ENCODE measurements at regions not wholly inside any gene's neighbourhood (a gene's known extent, or its start where the extent isn't known, plus 50 kb on each side); places are given as distances from the start of the nearest gene placed in this dataset.

- in situ Hi-C loops (cut with HindIII; ENCODE audit: low sequenced_read_pairs): no loop called here
- DNase-seq (ENCODE audit: low spot score): no peak
Measured at GRCh38 chr10:65701168-65701776, 1224.6 kb upstream of the LRRTM3 start.

GRCh38 chr10:65708057-65708456 lies 1217.8 kb upstream of the LRRTM3 start:
- in situ Hi-C loops (cut with HindIII; ENCODE audit: low sequenced_read_pairs): no loop called here
- DNase-seq (ENCODE audit: low spot score): no peak

- in situ Hi-C loops (cut with HindIII; ENCODE audit: low sequenced_read_pairs): no loop called here
- no peak for DNase-seq (ENCODE audit: low spot score)
Measured at GRCh38 chr10:65710306-65710705, 1215.5 kb upstream of the LRRTM3 start.

GRCh38 chr10:65719790-65720189 lies 1206.0 kb upstream of the LRRTM3 start:
- DNase-seq (ENCODE audit: low spot score): no peak
- in situ Hi-C loops (cut with HindIII; ENCODE audit: low sequenced_read_pairs): no loop called here

- no peak for DNase-seq (ENCODE audit: low spot score)
- in situ Hi-C loops (cut with HindIII; ENCODE audit: low sequenced_read_pairs): no loop called here
Measured at GRCh38 chr10:65720901-65721300, 1204.9 kb upstream of the LRRTM3 start.

GRCh38 chr10:65723525-65723924 lies 1202.3 kb upstream of the LRRTM3 start:
- in situ Hi-C loops (cut with HindIII; ENCODE audit: low sequenced_read_pairs): no loop called here
- DNase-seq (ENCODE audit: low spot score): no peak

- DNase-seq (ENCODE audit: low spot score): no peak
- in situ Hi-C loops (cut with HindIII; ENCODE audit: low sequenced_read_pairs): no loop called here
Measured at GRCh38 chr10:65735382-65735781, 1190.5 kb upstream of the LRRTM3 start.

GRCh38 chr10:65742906-65743305 lies 1182.9 kb upstream of the LRRTM3 start:
- in situ Hi-C loops (cut with HindIII; ENCODE audit: low sequenced_read_pairs): no loop called here
- DNase-seq (ENCODE audit: low spot score): peak; percentile 98

- DNase-seq (ENCODE audit: low spot score): no peak
Measured at GRCh38 chr10:65751218-65751617, 1174.6 kb upstream of the LRRTM3 start.

GRCh38 chr10:65751896-65752295 lies 1173.9 kb upstream of the LRRTM3 start:
- in situ Hi-C loops (cut with HindIII; ENCODE audit: low sequenced_read_pairs): no loop called here
- DNase-seq (ENCODE audit: low spot score): no peak

More at GRCh38 chr10:65751218-65751617, 1174.6 kb upstream of the LRRTM3 start:
- in situ Hi-C loops (cut with HindIII; ENCODE audit: low sequenced_read_pairs): no loop called here

GRCh38 chr10:65753532-65753931 lies 1172.3 kb upstream of the LRRTM3 start:
- no peak for DNase-seq (ENCODE audit: low spot score)
- in situ Hi-C loops (cut with HindIII; ENCODE audit: low sequenced_read_pairs): no loop called here

GRCh38 chr10:65754112-65754511 lies 1171.7 kb upstream of the LRRTM3 start:
- DNase-seq (ENCODE audit: low spot score): no peak
- in situ Hi-C loops (cut with HindIII; ENCODE audit: low sequenced_read_pairs): no loop called here

- no peak for DNase-seq (ENCODE audit: low spot score)
- in situ Hi-C loops (cut with HindIII; ENCODE audit: low sequenced_read_pairs): no loop called here
Measured at GRCh38 chr10:65762311-65762710, 1163.5 kb upstream of the LRRTM3 start.

- in situ Hi-C loops (cut with HindIII; ENCODE audit: low sequenced_read_pairs): no loop called here
- no peak for DNase-seq (ENCODE audit: low spot score)
Measured at GRCh38 chr10:65765006-65765541, 1160.8 kb upstream of the LRRTM3 start.

GRCh38 chr10:65769828-65770227 lies 1156.0 kb upstream of the LRRTM3 start:
- DNase-seq (ENCODE audit: low spot score): no peak

GRCh38 chr10:65778753-65779152 lies 1147.1 kb upstream of the LRRTM3 start:
- DNase-seq (ENCODE audit: low spot score): no peak
- in situ Hi-C loops (cut with HindIII; ENCODE audit: low sequenced_read_pairs): no loop called here

More at GRCh38 chr10:65769828-65770227, 1156.0 kb upstream of the LRRTM3 start:
- in situ Hi-C loops (cut with HindIII; ENCODE audit: low sequenced_read_pairs): no loop called here

- in situ Hi-C loops (cut with HindIII; ENCODE audit: low sequenced_read_pairs): no loop called here
- no peak for DNase-seq (ENCODE audit: low spot score)
Measured at GRCh38 chr10:65779985-65780384, 1145.9 kb upstream of the LRRTM3 start.

- in situ Hi-C loops (cut with HindIII; ENCODE audit: low sequenced_read_pairs): no loop called here
- DNase-seq (ENCODE audit: low spot score): no peak
Measured at GRCh38 chr10:65786279-65786678, 1139.6 kb upstream of the LRRTM3 start.

GRCh38 chr10:65787571-65787970 lies 1138.3 kb upstream of the LRRTM3 start:
- in situ Hi-C loops (cut with HindIII; ENCODE audit: low sequenced_read_pairs): no loop called here
- DNase-seq (ENCODE audit: low spot score): no peak

GRCh38 chr10:65788271-65788670 lies 1137.6 kb upstream of the LRRTM3 start:
- in situ Hi-C loops (cut with HindIII; ENCODE audit: low sequenced_read_pairs): no loop called here
- no peak for DNase-seq (ENCODE audit: low spot score)

GRCh38 chr10:65791979-65792378 lies 1133.9 kb upstream of the LRRTM3 start:
- in situ Hi-C loops (cut with HindIII; ENCODE audit: low sequenced_read_pairs): no loop called here

More at GRCh38 chr10:65791979-65792378, 1133.9 kb upstream of the LRRTM3 start:
- no peak for DNase-seq (ENCODE audit: low spot score)

Measured in G401 (cell line).